Central memory CD8-positive, alpha-beta T cell (primary cell): ENCODE measurements at regions not wholly inside any gene's neighbourhood (a gene's known extent, or its start where the extent isn't known, plus 50 kb on each side); places are given as distances from the start of the nearest gene placed in this dataset.

Experiments
- ATAC-seq: fragments of 150-1000 bp; cut with Tn5 transposase; replicated peaks from 2 replicates; pipeline ENCODE4 v1.10.0; 2022; ENCODE audit warnings: mild to moderate bottlenecking, moderate FRiP score, moderate number of reproducible peaks; ENCODE audit not compliant: poor library complexity, severe bottlenecking; ENCODE audit errors: extremely low read depth
- DNase-seq, 2 donors: peaks; one replicate each; pipeline ENCODE4 v3.0.0; 2021; ENCODE audit warnings: low spot score in 2 of 2
- H3K27ac Mint-ChIP-seq: one replicate; pipeline ENCODE4 v1.8.0; 2022; ENCODE audit warnings: low read depth, mild to moderate bottlenecking, moderate library complexity, mixed read lengths
- H3K27me3 Mint-ChIP-seq: one replicate; pipeline ENCODE4 v1.8.0; 2022; ENCODE audit warnings: mixed read lengths
- H3K36me3 Mint-ChIP-seq: one replicate; pipeline ENCODE4 v1.8.0; 2022; ENCODE audit warnings: mild to moderate bottlenecking, moderate library complexity, mixed read lengths; ENCODE audit not compliant: insufficient read depth
- H3K4me1 Mint-ChIP-seq: one replicate; pipeline ENCODE4 v1.8.0; 2022; ENCODE audit warnings: mixed read lengths
- H3K4me3 Mint-ChIP-seq: one replicate; pipeline ENCODE4 v1.8.0; 2022; ENCODE audit warnings: mild to moderate bottlenecking, moderate library complexity, mixed read lengths
- H3K9me3 Mint-ChIP-seq: one replicate; pipeline ENCODE4 v1.8.0; 2022; ENCODE audit warnings: mixed read lengths

- Mint-ChIP-seq H3K4me3 (no peak overlapping the region), H3K27ac (no peak overlapping the region), H3K4me1 (peaks cover 8% of the 10 kb centered on the region), H3K27me3 (peaks cover 19% of the 10 kb centered on the region), H3K9me3 (no peaks in the 10 kb centered on the region), H3K36me3 (peaks cover 4% of the 10 kb centered on the region)
- ATAC-seq (no peak), DNase-seq (no peak)
Measured at GRCh38 chr10:3241967-3242650, 69.5 kb upstream of the PITRM1 start.

GRCh38 chr10:3241274-3241921 lies 68.8 kb upstream of the PITRM1 start:
- no peak overlapping the region for H3K27ac Mint-ChIP-seq
- peaks cover 4% of the 10 kb centered on the region for H3K36me3 Mint-ChIP-seq
- DNase-seq: no peak
- H3K9me3 Mint-ChIP-seq: no peaks in the 10 kb centered on the region
- H3K4me3 Mint-ChIP-seq: no peak overlapping the region
- ATAC-seq: no peak
- H3K27me3 Mint-ChIP-seq: peaks cover 19% of the 10 kb centered on the region
- peaks cover 8% of the 10 kb centered on the region for H3K4me1 Mint-ChIP-seq

DNA sequence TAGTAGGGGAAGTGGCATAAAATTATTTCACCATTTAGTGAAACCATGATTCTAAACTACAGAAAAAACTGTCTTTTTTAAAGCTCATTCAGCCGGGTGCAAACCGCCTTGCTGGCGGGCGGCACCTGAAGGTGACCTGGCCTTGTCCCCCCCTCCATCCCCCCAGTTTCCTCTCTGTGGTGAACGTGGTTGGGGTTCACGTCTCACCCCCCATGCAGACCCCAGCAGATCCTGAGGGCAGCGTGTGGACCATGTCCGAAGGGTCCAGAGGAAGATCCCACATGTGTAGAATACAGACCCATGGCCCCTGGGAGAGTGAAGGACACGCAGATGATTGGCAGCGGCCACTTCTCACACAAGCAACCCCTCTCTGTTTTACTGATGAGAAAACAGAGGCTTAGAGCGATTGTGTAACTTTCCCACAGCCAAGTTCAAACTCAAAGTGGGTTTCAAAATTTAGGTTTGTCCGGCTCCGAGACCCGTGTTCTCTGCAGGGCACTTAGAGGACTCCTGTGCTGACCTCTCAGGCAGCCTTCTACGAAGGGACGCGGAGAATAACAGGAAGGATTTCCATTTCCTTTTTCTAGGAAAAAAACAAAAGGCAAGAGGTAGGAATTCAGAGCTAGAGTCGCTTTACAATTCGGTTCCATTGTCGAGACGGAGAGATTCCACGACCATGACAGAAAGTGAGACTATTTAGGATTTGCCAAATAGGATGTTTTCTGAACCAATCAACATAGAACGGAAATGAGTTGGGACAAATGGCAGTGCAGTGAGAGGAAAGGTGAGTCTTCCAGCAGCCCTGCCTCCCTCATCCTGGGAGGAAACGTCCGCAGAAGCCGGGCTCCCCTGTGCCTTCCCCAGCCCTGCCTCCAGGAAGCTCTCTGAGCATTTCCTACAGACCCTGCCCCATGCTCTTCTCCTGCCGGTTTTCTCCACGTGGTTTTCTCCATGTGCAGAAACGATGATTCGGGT lies 67.6 kb upstream of the PITRM1 start:
- Mint-ChIP-seq H3K27me3 (peaks cover 15% of the 10 kb centered on the region), H3K36me3 (peaks cover 4% of the 10 kb centered on the region), H3K9me3 (no peaks in the 10 kb centered on the region), H3K4me1 (peaks cover 8% of the 10 kb centered on the region), H3K27ac (no peak overlapping the region), H3K4me3 (no peak overlapping the region)
- ATAC-seq: no peak
- DNase-seq: no peak

GRCh38 chr10:3239066-3239919 lies 66.7 kb upstream of the PITRM1 start:
- ATAC-seq (peak; percentile 72), DNase-seq (peak; percentile 56 to 65)
- peaks cover 4% of the 10 kb centered on the region for H3K36me3 Mint-ChIP-seq
- H3K9me3 Mint-ChIP-seq: no peaks in the 10 kb centered on the region
- no peak overlapping the region for H3K27ac Mint-ChIP-seq
- peaks cover 8% of the 10 kb centered on the region for H3K4me1 Mint-ChIP-seq
- peaks cover 12% of the 10 kb centered on the region for H3K27me3 Mint-ChIP-seq
- no peak overlapping the region for H3K4me3 Mint-ChIP-seq

- ATAC-seq (no peak), DNase-seq (no peak)
- no peak overlapping the region for H3K4me3 Mint-ChIP-seq
- H3K4me1 Mint-ChIP-seq: peaks cover 8% of the 10 kb centered on the region
- peaks cover 15% of the 10 kb centered on the region for H3K27me3 Mint-ChIP-seq
- no peaks in the 10 kb centered on the region for H3K9me3 Mint-ChIP-seq
- H3K36me3 Mint-ChIP-seq: peaks cover 4% of the 10 kb centered on the region
- no peak overlapping the region for H3K27ac Mint-ChIP-seq
Measured at GRCh38 chr10:3238115-3238871, 65.7 kb upstream of the PITRM1 start.

GRCh38 chr10:3237530-3237929 lies 64.9 kb upstream of the PITRM1 start:
- DNase-seq (no peak), ATAC-seq (no peak)
- H3K27me3 Mint-ChIP-seq: peaks cover 23% of the 10 kb centered on the region
- H3K4me1 Mint-ChIP-seq: peaks cover 8% of the 10 kb centered on the region
- peaks cover 4% of the 10 kb centered on the region for H3K36me3 Mint-ChIP-seq
- H3K4me3 Mint-ChIP-seq: no peak overlapping the region
- H3K27ac Mint-ChIP-seq: no peak overlapping the region
- H3K9me3 Mint-ChIP-seq: no peaks in the 10 kb centered on the region

DNA sequence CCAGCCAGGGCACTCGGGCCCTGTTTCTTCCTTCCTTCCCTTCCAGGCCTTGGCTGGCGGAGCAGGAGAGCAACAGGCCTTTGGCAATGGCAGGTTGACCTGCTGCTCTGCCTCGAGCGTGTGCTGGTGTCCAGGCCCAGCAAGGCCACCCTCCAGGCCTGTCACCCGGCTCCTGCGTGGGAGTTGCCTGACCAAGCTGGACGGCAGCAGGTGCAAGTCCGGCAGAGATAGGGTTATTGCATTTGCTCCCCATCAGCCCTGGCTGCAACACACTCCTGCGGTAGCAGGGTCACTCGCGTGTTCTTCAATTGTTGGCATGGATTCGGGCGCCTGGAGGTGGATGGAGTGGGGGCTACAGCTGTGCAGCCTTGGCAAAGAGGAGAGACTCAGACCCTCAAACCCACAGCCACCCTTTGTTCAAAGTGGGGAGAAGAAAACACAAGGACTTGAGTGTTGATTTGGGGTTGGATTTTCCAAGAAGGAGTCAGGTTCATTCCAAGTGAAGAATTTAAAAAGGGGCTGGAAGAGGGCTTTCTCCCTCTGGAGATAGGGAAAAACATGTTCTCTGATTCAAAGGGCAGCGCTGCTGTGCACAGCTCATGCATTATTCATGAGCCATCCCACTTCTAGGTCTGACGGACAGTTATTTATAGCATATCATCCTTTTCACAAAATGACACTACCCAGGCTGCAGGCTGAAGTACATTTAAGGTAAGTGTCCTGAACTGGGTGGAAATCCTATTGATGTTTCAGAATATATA lies 64.2 kb upstream of the PITRM1 start:
- no peak overlapping the region for H3K4me3 Mint-ChIP-seq
- H3K36me3 Mint-ChIP-seq: peaks cover 4% of the 10 kb centered on the region
- H3K9me3 Mint-ChIP-seq: no peaks in the 10 kb centered on the region
- ATAC-seq (no peak), DNase-seq (no peak)
- H3K27ac Mint-ChIP-seq: no peak overlapping the region
- peaks cover 26% of the 10 kb centered on the region for H3K27me3 Mint-ChIP-seq
- H3K4me1 Mint-ChIP-seq: peaks cover 8% of the 10 kb centered on the region

GRCh38 chr10:3235996-3236510 lies 63.5 kb upstream of the PITRM1 start:
- ATAC-seq (no peak), DNase-seq (no peak)
- Mint-ChIP-seq H3K27me3 (peaks cover 26% of the 10 kb centered on the region), H3K4me3 (no peak overlapping the region), H3K4me1 (peaks cover 8% of the 10 kb centered on the region), H3K9me3 (no peaks in the 10 kb centered on the region), H3K27ac (no peak overlapping the region), H3K36me3 (peaks cover 3% of the 10 kb centered on the region)

GRCh38 chr10:3235395-3235794 lies 62.8 kb upstream of the PITRM1 start:
- ATAC-seq: no peak
- peaks cover 8% of the 10 kb centered on the region for H3K4me1 Mint-ChIP-seq
- no peaks in the 10 kb centered on the region for H3K9me3 Mint-ChIP-seq
- no peak overlapping the region for H3K4me3 Mint-ChIP-seq
- DNase-seq: no peak
- no peak overlapping the region for H3K27ac Mint-ChIP-seq
- peaks cover 2% of the 10 kb centered on the region for H3K36me3 Mint-ChIP-seq
- peaks cover 26% of the 10 kb centered on the region for H3K27me3 Mint-ChIP-seq

- Mint-ChIP-seq H3K36me3 (no peaks in the 10 kb centered on the region), H3K4me1 (peaks cover under 1% of the 10 kb centered on the region), H3K27me3 (peaks cover 15% of the 10 kb centered on the region), H3K4me3 (no peak overlapping the region), H3K9me3 (no peaks in the 10 kb centered on the region), H3K27ac (no peak overlapping the region)
- ATAC-seq (no peak), DNase-seq (no peak)
Measured at GRCh38 chr10:3233486-3233990, 61.0 kb upstream of the PITRM1 start.
